ENCODE measurements at regions not wholly inside any gene's neighbourhood (a gene's known extent, or its start where the extent isn't known, plus 50 kb on each side); places are given as distances from the start of the nearest gene placed in this dataset.

DNA sequence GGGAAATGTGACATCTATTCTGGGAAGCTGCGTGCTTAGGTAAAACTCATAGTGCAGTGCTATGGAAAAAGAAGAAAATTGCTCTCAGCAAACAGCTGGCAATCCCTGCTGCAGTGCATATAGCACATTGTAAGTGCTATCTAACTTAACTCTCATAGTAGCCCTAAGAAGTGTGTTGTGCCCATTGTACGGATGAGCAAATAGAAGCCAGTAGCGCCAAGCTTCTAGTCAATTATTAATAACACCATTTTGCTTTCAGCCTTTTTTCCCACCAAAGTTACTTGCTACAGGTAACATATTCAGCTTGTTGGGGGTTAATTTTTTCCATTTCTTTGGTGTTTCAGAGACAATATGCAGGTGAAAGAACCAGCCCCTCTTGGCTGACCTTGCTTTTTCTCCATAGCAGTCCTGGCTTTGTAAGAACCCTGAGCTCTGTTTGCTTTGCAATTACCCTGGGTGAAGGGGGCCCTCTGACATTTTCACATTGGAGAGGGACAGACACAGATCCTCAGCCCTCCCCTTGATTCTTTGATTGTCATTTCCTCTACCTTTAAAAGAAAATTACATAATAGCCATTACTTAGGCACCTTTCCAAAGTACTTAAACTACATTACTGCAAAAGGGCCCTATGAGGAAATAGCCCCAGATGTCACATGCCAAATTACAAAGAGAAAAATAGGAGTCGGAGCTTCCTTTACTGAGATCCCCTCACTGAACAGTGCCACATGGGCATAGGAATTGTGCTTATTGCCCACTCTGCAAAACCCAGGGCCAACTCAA lies 576.2 kb upstream of the TBX3 start:
- no peaks in the 10 kb centered on the region for H3K36me3 ChIP-seq (ENCODE audit: control insufficient read depth, insufficient read depth, low read length)
- no peak for DNase-seq (ENCODE audit: low read depth)
- no peaks in the 10 kb centered on the region for H3K27me3 ChIP-seq (ENCODE audit: control insufficient read depth, insufficient read depth, low read length)
- TF ChIP-seq, protein P1, sequence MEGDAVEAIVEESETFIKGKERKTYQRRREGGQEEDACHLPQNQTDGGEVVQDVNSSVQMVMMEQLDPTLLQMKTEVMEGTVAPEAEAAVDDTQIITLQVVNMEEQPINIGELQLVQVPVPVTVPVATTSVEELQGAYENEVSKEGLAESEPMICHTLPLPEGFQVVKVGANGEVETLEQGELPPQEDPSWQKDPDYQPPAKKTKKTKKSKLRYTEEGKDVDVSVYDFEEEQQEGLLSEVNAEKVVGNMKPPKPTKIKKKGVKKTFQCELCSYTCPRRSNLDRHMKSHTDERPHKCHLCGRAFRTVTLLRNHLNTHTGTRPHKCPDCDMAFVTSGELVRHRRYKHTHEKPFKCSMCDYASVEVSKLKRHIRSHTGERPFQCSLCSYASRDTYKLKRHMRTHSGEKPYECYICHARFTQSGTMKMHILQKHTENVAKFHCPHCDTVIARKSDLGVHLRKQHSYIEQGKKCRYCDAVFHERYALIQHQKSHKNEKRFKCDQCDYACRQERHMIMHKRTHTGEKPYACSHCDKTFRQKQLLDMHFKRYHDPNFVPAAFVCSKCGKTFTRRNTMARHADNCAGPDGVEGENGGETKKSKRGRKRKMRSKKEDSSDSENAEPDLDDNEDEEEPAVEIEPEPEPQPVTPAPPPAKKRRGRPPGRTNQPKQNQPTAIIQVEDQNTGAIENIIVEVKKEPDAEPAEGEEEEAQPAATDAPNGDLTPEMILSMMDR (IDR thresholded peaks at IDR 0.05; ENCODE audit: insufficient read depth, low read length, poor library complexity, severe bottlenecking), result no peak
- H3K4me3 ChIP-seq (ENCODE audit: low read depth, low read length), result no peak overlapping the region

DNA sequence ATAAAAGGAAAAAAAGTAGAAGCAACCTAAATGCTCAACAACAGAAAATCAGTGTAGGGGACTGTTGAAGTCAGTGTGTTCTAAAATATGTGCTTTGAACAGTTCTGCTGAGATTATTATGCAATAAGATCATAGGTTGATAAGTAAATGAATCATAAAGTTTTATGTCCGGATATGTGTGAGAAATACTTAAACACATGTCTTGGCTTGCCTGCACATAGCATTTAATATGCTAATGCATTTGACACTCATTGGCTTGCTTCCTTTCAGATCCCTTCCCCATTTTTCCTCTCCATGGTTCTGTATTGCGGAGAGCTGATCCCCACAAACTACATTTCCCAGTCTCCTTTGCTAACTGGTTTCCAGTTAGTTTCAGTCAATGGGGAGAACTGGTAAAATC lies 573.8 kb upstream of the TBX3 start:
- DNase-seq (ENCODE audit: low read depth), result no peak
- Histone ChIP-seq H3K4me3 (ENCODE audit: low read depth, low read length) (no peak overlapping the region), H3K27me3 (ENCODE audit: control insufficient read depth, insufficient read depth, low read length) (no peaks in the 10 kb centered on the region), H3K36me3 (ENCODE audit: control insufficient read depth, insufficient read depth, low read length) (no peaks in the 10 kb centered on the region)
- TF ChIP-seq, protein P1 (IDR thresholded peaks at IDR 0.05; ENCODE audit: insufficient read depth, low read length, poor library complexity, severe bottlenecking), result no peak

DNA sequence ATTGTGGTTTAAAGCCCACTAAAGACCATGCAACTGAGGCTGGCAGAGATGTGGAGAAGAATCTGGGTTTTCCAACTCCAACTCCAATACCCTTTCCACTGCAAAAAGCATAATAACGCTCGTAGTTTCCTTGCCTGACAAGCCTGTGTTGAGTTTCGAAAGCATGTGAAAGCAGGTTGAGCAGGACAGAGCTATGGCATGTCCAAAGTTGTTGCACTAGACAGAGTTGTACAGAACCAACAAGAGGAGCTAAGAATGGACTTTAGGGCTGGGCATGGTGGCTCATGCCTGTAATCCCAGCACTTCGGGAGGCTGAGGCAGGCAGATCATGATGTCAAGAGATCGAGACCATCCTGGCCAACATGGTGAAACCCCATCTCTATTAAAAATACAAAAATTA lies 572.0 kb upstream of the TBX3 start:
- DNase-seq (ENCODE audit: low read depth), result no peak
- no peaks in the 10 kb centered on the region for H3K27me3 ChIP-seq (ENCODE audit: control insufficient read depth, insufficient read depth, low read length)
- TF ChIP-seq, protein P1 (IDR thresholded peaks at IDR 0.05; ENCODE audit: insufficient read depth, low read length, poor library complexity, severe bottlenecking), result no peak
- no peaks in the 10 kb centered on the region for H3K36me3 ChIP-seq (ENCODE audit: control insufficient read depth, insufficient read depth, low read length)
- H3K4me3 ChIP-seq (ENCODE audit: low read depth, low read length), result no peak overlapping the region

DNA sequence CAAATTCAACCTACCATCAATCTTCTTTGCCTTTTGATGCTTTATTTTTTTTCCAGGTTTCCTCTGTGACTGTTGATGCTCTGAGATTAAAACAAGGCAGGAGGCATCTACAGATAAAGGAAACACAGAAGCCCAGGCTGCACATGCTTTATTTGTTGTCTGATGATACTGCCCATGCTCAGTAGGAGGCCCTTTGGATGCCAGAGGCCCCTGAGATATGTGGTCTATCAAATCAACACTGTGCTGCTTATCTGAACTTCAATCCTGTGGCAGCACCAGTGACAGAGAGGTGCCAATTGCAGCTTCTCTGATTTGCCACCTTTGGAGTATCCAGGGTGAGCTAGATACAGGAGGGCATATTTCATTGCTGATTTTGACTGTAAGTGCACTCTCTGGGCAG lies 571.3 kb upstream of the TBX3 start:
- Histone ChIP-seq H3K4me3 (ENCODE audit: low read depth, low read length) (no peak overlapping the region), H3K27me3 (ENCODE audit: control insufficient read depth, insufficient read depth, low read length) (no peaks in the 10 kb centered on the region), H3K36me3 (ENCODE audit: control insufficient read depth, insufficient read depth, low read length) (no peaks in the 10 kb centered on the region)
- no peak for DNase-seq (ENCODE audit: low read depth)
- TF ChIP-seq, protein P1 (IDR thresholded peaks at IDR 0.05; ENCODE audit: insufficient read depth, low read length, poor library complexity, severe bottlenecking), result no peak

DNA sequence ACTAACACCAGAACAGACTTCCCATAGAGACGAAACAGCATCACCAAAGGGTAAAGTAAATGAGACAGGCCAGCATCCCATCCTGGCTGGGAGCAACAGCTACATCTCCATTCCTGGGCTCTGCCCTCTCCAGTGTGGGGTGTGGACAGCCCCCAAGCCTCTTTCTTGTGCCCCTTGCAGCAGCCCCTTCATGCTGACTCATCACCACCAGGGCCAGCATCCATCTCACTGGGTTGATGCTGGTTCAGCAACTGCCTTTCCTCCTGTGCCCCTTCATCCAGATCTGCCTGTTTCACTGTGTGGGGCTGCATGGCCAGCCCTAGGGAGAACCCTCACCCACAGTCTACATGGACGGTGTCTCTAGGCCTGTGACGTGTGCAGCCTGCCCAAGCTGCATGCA lies 569.1 kb upstream of the TBX3 start:
- DNase-seq (ENCODE audit: low read depth), result no peak
- no peaks in the 10 kb centered on the region for H3K36me3 ChIP-seq (ENCODE audit: control insufficient read depth, insufficient read depth, low read length)
- H3K4me3 ChIP-seq (ENCODE audit: low read depth, low read length), result no peak overlapping the region
- H3K27me3 ChIP-seq (ENCODE audit: control insufficient read depth, insufficient read depth, low read length), result no peaks in the 10 kb centered on the region
- TF ChIP-seq, protein P1 (IDR thresholded peaks at IDR 0.05; ENCODE audit: insufficient read depth, low read length, poor library complexity, severe bottlenecking), result no peak

DNA sequence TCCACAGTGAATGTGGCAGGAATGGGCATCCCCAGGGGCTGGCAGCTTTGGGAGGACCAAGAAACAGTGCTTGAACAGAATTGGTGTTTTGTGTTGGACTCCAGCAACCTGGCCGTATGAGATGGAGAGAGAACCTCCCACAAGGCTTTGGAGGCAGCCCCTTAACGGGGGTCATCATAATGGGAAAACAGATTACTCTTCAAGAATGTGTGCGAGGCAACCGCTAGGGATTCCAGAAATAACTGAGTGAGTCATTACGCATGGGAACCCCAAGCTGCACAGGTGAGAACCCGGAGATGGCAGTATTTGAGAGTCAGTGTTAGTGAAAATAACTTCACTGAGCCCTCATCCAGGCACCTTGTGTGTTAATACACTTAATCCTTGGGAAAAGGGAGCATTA lies 567.8 kb upstream of the TBX3 start:
- TF ChIP-seq, protein P1 (IDR thresholded peaks at IDR 0.05; ENCODE audit: insufficient read depth, low read length, poor library complexity, severe bottlenecking), result no peak
- no peaks in the 10 kb centered on the region for H3K36me3 ChIP-seq (ENCODE audit: control insufficient read depth, insufficient read depth, low read length)
- no peaks in the 10 kb centered on the region for H3K27me3 ChIP-seq (ENCODE audit: control insufficient read depth, insufficient read depth, low read length)
- no peak overlapping the region for H3K4me3 ChIP-seq (ENCODE audit: low read depth, low read length)
- no peak for DNase-seq (ENCODE audit: low read depth)

Data from kidney epithelial cell (primary cell).